COLO668 (cell line): ENCODE measurements at regions not wholly inside any gene's neighbourhood (a gene's known extent, or its start where the extent isn't known, plus 50 kb on each side); places are given as distances from the start of the nearest gene placed in this dataset.
"Not testable (repeated sequence)": the region's sequence is repeated elsewhere in the genome, so short reads cannot be mapped to it uniquely, and the experiment has no call there.

Source experiments
- DNase-seq: peaks from one replicate; lab custom pipeline; 2025; ENCODE audit not compliant: unreplicated experiment; lab: John Stamatoyannopoulos, UW

- DNase-seq, result no peak
Observed at GRCh38 chr10:30765022-30765615, 135.6 kb upstream of the LYZL2 start.

- no peak for DNase-seq
Observed at GRCh38 chr10:30763918-30764317, 134.4 kb upstream of the LYZL2 start.

GRCh38 chr10:30762620-30763019, 133.1 kb upstream of the LYZL2 start:
- DNase-seq, result no peak

- no peak for DNase-seq
Observed at GRCh38 chr10:30759423-30759822, 129.9 kb upstream of the LYZL2 start.

GRCh38 chr10:30758338-30758737, 128.8 kb upstream of the LYZL2 start:
- DNase-seq, result no peak

- DNase-seq, result no peak
Observed at GRCh38 chr10:30756896-30757295, 127.3 kb upstream of the LYZL2 start.

- no peak for DNase-seq
Observed at GRCh38 chr10:30756151-30756550, 126.6 kb upstream of the LYZL2 start.

- no peak for DNase-seq
Observed at GRCh38 chr10:30755441-30755953, 125.9 kb upstream of the LYZL2 start.

- no peak for DNase-seq
Observed at GRCh38 chr10:30752481-30752881, 122.9 kb upstream of the LYZL2 start.

- peak; percentile 9 for DNase-seq
Observed at GRCh38 chr10:30751678-30752331, 122.3 kb upstream of the LYZL2 start.

GRCh38 chr10:30750971-30751677, 121.6 kb upstream of the LYZL2 start:
- no peak for DNase-seq

GRCh38 chr10:30749385-30749784, 119.8 kb upstream of the LYZL2 start:
- no peak for DNase-seq

GRCh38 chr10:30748152-30748973, 118.8 kb upstream of the LYZL2 start:
- no peak for DNase-seq

- DNase-seq, result no peak
Observed at GRCh38 chr10:30747633-30748032, 118.1 kb upstream of the LYZL2 start.

GRCh38 chr10:30745953-30746352, 116.4 kb upstream of the LYZL2 start:
- DNase-seq, result no peak

- DNase-seq, result no peak
Observed at GRCh38 chr10:30744106-30744505, 114.6 kb upstream of the LYZL2 start.

GRCh38 chr10:30743586-30743985, 114.0 kb upstream of the LYZL2 start:
- DNase-seq, result no peak

GRCh38 chr10:30742471-30742870, 112.9 kb upstream of the LYZL2 start:
- DNase-seq, result no peak

GRCh38 chr10:30740774-30741173, 111.2 kb upstream of the LYZL2 start:
- not testable (repeated sequence) for DNase-seq

GRCh38 chr10:30738416-30738815, 108.9 kb upstream of the LYZL2 start:
- no peak for DNase-seq

- DNase-seq, result no peak
Observed at GRCh38 chr10:30737931-30738391, 108.4 kb upstream of the LYZL2 start.
